ENCODE measurements at regions not wholly inside any gene's neighbourhood (a gene's known extent, or its start where the extent isn't known, plus 50 kb on each side); places are given as distances from the start of the nearest gene placed in this dataset.
"Not testable (repeated sequence)": the region's sequence is repeated elsewhere in the genome, so short reads cannot be mapped to it uniquely, and the experiment has no call there.

DNA sequence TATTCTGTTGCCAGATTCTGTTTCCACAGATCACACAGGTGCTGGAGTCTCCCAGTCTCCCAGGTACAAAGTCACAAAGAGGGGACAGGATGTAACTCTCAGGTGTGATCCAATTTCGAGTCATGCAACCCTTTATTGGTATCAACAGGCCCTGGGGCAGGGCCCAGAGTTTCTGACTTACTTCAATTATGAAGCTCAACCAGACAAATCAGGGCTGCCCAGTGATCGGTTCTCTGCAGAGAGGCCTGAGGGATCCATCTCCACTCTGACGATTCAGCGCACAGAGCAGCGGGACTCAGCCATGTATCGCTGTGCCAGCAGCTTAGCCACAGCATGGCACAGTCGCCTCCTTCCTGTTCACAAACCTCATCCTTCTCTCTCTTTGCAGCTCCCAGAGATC lies 237.5 kb upstream of the PRSS1 start:
- in situ Hi-C loops (cut with MboI; ENCODE audit: low pct_unique_long_range_greater_than_20kb, low sequenced_read_pairs, unreplicated experiment): no loop called here

DNA sequence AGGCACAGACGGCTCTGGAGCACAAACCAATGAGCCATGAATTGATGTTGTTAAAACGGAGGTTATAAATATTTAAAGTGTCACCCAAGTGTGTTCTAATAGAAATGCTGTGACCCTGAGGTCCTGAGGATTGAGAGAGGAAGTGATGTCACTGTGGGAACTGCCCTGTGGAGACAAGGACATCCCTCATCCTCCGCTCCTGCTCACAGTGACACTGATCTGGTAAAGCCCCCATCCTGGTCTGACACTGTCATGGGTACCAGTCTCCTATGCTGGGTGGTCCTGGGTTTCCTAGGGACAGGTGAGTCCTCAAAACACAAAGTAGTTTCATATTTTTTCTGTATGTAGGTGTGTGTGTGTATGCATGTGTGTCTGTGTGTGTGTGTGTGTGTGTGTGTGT lies 237.9 kb upstream of the PRSS1 start:
- in situ Hi-C loops (cut with MboI; ENCODE audit: low pct_unique_long_range_greater_than_20kb, low sequenced_read_pairs, unreplicated experiment): no loop called here
- TF ChIP-seq, protein P1, sequence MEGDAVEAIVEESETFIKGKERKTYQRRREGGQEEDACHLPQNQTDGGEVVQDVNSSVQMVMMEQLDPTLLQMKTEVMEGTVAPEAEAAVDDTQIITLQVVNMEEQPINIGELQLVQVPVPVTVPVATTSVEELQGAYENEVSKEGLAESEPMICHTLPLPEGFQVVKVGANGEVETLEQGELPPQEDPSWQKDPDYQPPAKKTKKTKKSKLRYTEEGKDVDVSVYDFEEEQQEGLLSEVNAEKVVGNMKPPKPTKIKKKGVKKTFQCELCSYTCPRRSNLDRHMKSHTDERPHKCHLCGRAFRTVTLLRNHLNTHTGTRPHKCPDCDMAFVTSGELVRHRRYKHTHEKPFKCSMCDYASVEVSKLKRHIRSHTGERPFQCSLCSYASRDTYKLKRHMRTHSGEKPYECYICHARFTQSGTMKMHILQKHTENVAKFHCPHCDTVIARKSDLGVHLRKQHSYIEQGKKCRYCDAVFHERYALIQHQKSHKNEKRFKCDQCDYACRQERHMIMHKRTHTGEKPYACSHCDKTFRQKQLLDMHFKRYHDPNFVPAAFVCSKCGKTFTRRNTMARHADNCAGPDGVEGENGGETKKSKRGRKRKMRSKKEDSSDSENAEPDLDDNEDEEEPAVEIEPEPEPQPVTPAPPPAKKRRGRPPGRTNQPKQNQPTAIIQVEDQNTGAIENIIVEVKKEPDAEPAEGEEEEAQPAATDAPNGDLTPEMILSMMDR (IDR thresholded peaks at IDR 0.05; ENCODE audit: extremely low read depth, insufficient read depth, missing control alignments): no peak
- DNase-seq (ENCODE audit: low spot score): no peak

More for the DNA sequence above, 237.5 kb upstream of the PRSS1 start:
- TF ChIP-seq, protein P1 (IDR thresholded peaks at IDR 0.05; ENCODE audit: extremely low read depth, insufficient read depth, missing control alignments): no peak
- DNase-seq (ENCODE audit: low spot score): no peak

DNA sequence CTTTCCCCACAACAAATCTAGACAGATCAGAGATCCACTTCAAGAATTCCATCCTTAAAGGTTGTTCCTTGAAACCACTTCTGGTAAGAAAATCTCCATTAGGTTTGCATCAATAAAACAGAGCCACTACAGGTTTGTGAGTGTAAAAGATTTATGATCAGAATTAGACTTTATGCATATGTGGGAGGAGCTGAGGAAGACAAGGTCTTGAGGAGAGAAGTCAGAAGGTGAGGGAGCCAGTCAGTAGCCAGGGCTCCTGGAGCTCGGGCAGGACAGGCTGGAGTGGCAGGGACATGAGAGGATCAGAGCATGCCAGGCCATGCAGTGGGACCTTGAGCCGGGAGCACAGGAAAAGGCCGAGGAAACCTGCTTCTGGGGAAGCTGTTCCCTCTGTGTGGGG lies 240.0 kb upstream of the PRSS1 start:
- DNase-seq (ENCODE audit: low spot score); in situ Hi-C loops (cut with MboI; ENCODE audit: low pct_unique_long_range_greater_than_20kb, low sequenced_read_pairs, unreplicated experiment): not testable (repeated sequence)

DNA sequence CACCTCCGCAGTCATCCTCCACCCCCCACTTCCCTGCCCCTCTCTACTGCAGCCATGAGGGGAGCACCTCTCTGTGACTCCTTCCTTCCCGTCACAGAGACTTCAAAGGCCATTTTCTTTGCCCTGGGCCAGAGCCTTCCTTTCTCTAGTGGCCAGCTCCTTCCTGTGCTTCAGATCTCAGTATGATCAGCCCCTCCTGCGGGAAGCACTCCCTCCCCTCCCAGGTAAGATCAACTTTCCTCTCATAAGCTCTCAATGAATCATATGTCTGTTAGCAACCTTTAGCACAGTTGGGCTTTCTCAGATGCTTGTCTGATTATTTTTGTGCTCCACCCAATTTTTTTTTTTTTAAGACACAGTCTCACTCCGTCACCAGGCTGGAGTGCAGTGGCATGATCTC lies 241.0 kb upstream of the PRSS1 start:
- no peak for DNase-seq (ENCODE audit: low spot score)
- in situ Hi-C loops (cut with MboI; ENCODE audit: low pct_unique_long_range_greater_than_20kb, low sequenced_read_pairs, unreplicated experiment): no loop called here
- TF ChIP-seq, protein P1 (IDR thresholded peaks at IDR 0.05; ENCODE audit: extremely low read depth, insufficient read depth, missing control alignments): no peak

DNA sequence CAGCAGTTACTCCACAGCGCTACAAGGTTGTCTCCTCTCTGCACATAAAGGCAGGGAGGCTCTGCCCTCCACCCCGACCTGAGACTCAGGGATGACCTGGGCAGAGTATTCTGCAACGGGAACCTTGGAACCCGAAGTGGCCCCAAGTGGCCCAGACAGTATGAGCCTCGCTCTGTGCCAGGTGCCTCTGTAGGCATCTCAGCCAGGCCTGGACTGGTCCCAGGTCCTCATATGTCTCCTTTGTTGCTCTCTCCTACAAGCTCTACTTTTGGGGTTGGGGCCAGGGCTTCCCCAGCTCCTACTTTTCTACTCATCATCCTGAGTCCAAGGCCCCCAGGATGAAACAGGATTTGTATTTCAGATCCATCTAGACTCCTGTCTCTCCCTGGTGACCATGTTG lies 241.5 kb upstream of the PRSS1 start:
- no peak for DNase-seq (ENCODE audit: low spot score)
- in situ Hi-C loops (cut with MboI; ENCODE audit: low pct_unique_long_range_greater_than_20kb, low sequenced_read_pairs, unreplicated experiment): no loop called here
- TF ChIP-seq, protein P1 (IDR thresholded peaks at IDR 0.05; ENCODE audit: extremely low read depth, insufficient read depth, missing control alignments): no peak

DNA sequence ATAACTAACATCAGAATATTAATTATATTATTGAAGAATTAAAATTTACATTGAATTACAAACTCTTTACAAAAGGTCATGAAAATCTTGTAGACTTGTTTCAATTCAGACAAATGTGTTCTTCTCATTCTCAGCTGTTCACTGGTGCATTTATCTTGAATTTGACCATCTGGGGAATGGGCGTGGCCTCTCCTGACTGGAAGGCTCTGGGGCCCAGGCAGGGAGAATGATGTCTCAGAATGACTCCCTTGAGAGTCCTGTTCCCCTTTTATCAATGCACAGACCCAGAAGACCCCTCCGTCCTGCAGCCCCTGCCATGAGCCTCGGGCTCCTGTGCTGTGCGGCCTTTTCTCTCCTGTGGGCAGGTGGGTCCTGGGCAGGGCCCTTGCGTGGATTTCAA lies 242.2 kb upstream of the PRSS1 start:
- DNase-seq (ENCODE audit: low spot score); in situ Hi-C loops (cut with MboI; ENCODE audit: low pct_unique_long_range_greater_than_20kb, low sequenced_read_pairs, unreplicated experiment): not testable (repeated sequence)

DNA sequence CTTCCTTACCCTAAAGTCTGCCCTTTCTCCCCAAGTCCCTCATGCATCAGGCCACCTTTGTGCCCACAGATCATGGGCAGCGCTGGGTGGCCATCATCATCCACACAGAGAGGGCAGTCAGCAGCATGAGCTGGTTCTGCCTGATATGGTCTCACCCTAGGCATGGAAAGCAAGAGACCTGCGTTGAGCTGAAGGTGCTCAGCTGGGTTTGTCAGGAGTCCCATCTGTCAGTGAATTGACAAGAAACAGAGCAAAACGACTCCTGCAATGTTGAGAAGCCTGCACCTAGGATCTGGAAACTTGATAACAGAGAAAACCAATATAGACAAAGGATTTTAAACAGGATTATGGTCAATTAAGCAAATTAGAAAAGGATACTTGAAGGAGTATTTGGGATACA lies 242.7 kb upstream of the PRSS1 start:
- in situ Hi-C loops (cut with MboI; ENCODE audit: low pct_unique_long_range_greater_than_20kb, low sequenced_read_pairs, unreplicated experiment): no loop called here
- DNase-seq (ENCODE audit: low spot score): no peak

DNA sequence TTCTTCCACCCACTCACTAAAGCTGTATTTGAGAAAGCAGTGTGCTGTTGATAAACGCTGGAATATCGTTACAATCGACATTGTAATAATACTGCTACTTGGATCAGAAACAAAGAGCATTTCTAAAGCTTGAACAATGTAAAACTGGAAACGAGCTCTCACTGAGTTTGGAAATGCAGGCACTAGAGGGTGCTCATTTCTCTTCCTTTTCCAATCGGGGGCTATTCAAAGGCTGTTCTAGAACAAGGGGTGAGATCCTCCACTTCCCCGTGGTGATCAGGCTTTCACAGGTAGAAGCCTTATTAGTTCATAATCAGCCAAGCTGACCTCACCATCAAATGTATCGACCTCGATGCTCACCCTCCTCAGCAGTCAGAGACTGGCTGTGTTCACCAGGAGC lies 245.3 kb upstream of the PRSS1 start:
- in situ Hi-C loops (cut with MboI; ENCODE audit: low pct_unique_long_range_greater_than_20kb, low sequenced_read_pairs, unreplicated experiment); DNase-seq (ENCODE audit: low spot score): not testable (repeated sequence)

More for the DNA sequence above, 242.7 kb upstream of the PRSS1 start:
- TF ChIP-seq, protein P1 (IDR thresholded peaks at IDR 0.05; ENCODE audit: extremely low read depth, insufficient read depth, missing control alignments): no peak
